ENCODE measurements at regions not wholly inside any gene's neighbourhood (a gene's known extent, or its start where the extent isn't known, plus 50 kb on each side); places are given as distances from the start of the nearest gene placed in this dataset.
"Not testable (repeated sequence)": the region's sequence is repeated elsewhere in the genome, so short reads cannot be mapped to it uniquely, and the experiment has no call there.

DNA sequence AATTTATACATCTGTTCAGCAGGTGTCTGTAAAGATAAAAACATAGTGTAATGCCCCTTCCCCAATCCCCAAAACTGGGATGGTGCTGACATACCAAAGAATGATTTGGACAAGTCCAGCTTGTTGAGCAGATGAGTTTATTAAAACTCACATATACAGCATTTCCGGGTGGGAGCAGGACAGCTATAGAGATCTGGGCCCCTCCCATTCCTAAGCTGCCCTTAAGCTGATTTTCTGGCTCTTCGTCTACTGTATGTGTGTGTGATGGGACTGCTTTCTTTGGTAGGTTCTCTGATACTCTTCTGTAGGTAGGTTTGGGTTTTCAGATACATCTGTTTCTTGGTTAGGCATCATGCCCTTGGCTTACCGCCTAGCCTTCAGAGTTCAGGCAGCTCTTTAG lies 703.7 kb upstream of the PCDH10 start:
- Histone ChIP-seq H3K4me3 (no peak overlapping the region), H3K27me3 (no peaks in the 10 kb centered on the region), H3K27ac (no peak overlapping the region), H3K36me3 (no peaks in the 10 kb centered on the region), H3K9me3 (peaks cover 0 to 4% (median 0%) of the 10 kb centered on the region in 4 donors), H3K4me1 (no peaks in the 10 kb centered on the region)
- TF ChIP-seq POLR2A (IDR thresholded peaks at IDR 0.05), result no peak
- TF ChIP-seq, protein P1, sequence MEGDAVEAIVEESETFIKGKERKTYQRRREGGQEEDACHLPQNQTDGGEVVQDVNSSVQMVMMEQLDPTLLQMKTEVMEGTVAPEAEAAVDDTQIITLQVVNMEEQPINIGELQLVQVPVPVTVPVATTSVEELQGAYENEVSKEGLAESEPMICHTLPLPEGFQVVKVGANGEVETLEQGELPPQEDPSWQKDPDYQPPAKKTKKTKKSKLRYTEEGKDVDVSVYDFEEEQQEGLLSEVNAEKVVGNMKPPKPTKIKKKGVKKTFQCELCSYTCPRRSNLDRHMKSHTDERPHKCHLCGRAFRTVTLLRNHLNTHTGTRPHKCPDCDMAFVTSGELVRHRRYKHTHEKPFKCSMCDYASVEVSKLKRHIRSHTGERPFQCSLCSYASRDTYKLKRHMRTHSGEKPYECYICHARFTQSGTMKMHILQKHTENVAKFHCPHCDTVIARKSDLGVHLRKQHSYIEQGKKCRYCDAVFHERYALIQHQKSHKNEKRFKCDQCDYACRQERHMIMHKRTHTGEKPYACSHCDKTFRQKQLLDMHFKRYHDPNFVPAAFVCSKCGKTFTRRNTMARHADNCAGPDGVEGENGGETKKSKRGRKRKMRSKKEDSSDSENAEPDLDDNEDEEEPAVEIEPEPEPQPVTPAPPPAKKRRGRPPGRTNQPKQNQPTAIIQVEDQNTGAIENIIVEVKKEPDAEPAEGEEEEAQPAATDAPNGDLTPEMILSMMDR (IDR thresholded peaks at IDR 0.05), result no peak
- no peak for DNase-seq

DNA sequence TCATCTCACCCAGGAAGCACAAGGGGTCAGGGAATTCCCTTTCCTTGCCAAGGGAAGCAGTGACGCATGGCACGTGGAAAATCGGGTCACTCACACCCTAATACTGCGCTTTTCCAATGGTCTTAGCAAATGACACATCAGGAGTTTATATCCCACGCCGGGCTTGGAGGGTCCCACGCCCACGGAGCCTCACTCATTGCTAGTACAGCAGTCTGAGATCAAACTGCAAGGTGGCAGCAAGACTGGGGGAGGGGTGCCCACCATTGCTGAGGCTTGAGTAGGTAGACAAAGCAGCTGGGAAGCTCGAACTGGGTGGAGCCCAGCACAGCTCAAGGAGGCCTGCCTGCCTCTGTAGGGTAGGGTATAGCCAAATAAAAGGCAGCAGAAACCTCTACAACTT lies 691.1 kb upstream of the PCDH10 start:
- not testable (repeated sequence) for H3K27me3 ChIP-seq, DNase-seq, H3K4me1 ChIP-seq

DNA sequence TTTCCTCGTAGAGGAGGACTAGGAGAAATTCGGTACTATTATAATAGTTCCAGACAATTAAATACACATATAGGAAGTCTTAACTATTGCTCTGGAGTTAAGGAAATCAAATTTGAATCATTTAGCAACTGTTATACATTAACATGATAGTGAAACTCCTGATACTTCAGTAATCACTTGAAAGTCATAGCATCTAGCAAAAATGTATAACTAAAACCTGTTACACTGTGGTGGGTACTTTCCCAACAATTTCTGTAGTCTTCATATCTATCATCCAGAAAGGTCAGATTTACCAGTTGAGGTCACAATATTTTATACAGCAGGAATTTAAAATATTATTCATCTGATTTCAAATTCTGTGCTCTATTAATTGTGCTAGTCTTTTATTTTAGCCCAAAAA lies 669.6 kb upstream of the PCDH10 start:
- H3K4me1 ChIP-seq, result no peaks in the 10 kb centered on the region
- no peaks in the 10 kb centered on the region for H3K27me3 ChIP-seq
- H3K4me3 ChIP-seq, result no peak overlapping the region
- no peaks in the 10 kb centered on the region for H3K36me3 ChIP-seq
- no peak for DNase-seq
- H3K27ac ChIP-seq, result no peak overlapping the region
- H3K9me3 ChIP-seq, result no peaks in the 10 kb centered on the region
- no peak for TF ChIP-seq POLR2A (IDR thresholded peaks at IDR 0.05)
- TF ChIP-seq, protein P1 (IDR thresholded peaks at IDR 0.05), result no peak

More for the DNA sequence above, 691.1 kb upstream of the PCDH10 start:
- not testable (repeated sequence) for H3K9me3 ChIP-seq, H3K36me3 ChIP-seq, H3K4me3 ChIP-seq, H3K27ac ChIP-seq

DNA sequence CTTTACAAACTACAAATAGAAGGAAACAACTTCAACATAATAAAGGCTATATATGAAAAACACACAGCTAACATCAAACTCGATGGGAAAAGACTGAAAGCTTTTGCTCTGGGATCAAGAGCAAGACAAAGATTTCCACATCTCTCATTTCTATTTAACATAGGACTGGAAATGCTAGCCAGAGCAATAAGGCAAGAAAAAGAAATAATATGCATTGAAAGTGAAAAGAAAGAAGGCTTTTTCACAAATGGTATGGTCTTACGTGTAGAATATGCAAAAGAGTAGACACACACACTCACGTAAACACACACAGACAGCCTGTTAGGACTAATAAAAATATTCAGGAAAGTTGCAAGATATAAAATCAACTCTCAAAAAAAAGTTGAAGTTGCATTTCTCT lies 660.5 kb upstream of the PCDH10 start:
- TF ChIP-seq POLR2A (IDR thresholded peaks at IDR 0.05), result no peak
- TF ChIP-seq, protein P1 (IDR thresholded peaks at IDR 0.05), result no peak
- Histone ChIP-seq H3K27me3 (no peaks in the 10 kb centered on the region), H3K4me3 (no peak overlapping the region), H3K36me3 (no peaks in the 10 kb centered on the region), H3K4me1 (no peaks in the 10 kb centered on the region), H3K27ac (no peak overlapping the region), H3K9me3 (peaks cover 0 to 3% (median 0%) of the 10 kb centered on the region in 4 donors)
- DNase-seq, result no peak

DNA sequence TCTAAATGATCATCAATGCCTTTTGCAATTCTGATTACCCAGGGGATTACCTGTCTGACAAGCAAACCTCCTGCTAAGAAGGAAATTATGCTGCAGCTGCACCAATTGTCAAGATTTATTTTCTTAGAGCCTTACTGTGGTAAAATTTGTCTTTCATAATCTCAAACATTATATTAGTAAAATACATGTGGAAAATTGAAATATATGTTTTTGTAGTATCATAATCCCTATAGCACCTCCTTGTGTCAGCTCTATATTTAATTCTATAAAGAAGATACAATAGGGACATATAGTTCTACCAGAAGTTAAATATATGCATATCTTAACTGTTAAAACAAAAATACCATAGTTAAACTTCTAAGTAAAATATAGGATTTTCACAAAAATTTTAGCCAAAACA lies 655.6 kb upstream of the PCDH10 start:
- Histone ChIP-seq H3K9me3 (peaks cover 0 to 2% (median 0%) of the 10 kb centered on the region in 4 donors), H3K4me3 (no peak overlapping the region), H3K27ac (no peak overlapping the region), H3K4me1 (no peaks in the 10 kb centered on the region), H3K36me3 (no peaks in the 10 kb centered on the region), H3K27me3 (no peaks in the 10 kb centered on the region)
- no peak for DNase-seq
- no peak for TF ChIP-seq POLR2A (IDR thresholded peaks at IDR 0.05)
- TF ChIP-seq, protein P1 (IDR thresholded peaks at IDR 0.05), result no peak

DNA sequence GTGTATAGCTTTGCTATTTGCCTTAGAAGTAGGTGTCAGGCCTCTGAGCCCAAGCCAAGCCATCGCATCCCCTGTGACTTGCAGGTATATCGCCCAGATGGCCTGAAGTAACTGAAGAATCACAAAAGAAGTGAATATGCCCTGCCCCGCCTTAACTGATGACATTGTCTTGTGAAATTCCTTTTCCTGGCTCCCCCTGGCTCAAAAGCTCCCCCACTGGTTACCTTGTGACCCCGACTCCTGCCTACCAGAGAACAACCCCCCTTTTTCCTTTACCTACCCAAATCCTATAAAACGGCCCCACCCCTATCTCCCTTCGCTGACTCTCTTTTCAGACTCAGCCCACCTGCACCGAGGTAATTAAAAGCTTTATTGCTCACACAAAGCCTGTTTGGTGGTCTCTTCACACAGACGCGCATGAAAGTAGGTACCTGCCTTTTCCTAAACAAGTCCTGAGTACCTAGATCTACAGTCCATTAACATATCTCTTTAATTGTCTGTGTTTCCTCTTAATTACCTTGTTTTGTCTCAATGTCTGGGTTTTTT lies 653.8 kb upstream of the PCDH10 start:
- not testable (repeated sequence) for H3K27ac ChIP-seq, H3K4me3 ChIP-seq, H3K4me1 ChIP-seq, H3K36me3 ChIP-seq, DNase-seq, H3K27me3 ChIP-seq, H3K9me3 ChIP-seq

DNA sequence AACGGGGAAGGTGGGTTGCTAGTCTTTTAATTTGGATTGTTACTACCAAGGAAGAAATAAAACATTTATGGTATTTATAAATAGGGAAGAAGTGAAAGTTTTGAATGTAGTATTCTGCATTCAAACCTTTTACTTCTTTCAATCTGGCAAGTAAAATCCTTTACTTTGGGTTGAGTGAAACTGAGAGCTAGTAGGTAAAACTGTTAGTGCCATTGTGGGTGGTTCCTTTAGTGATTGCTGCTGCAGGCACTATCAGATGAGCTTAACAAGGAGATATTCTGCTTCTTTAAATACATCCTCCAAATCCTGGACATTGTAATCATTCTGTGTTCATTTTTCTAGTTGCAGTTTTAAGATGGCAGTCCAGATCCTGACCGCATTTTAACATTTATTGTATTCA lies 650.9 kb upstream of the PCDH10 start:
- Histone ChIP-seq H3K36me3 (no peaks in the 10 kb centered on the region), H3K27ac (no peak overlapping the region), H3K4me1 (no peaks in the 10 kb centered on the region), H3K9me3 (no peaks in the 10 kb centered on the region), H3K4me3 (no peak overlapping the region), H3K27me3 (no peaks in the 10 kb centered on the region)
- DNase-seq, result no peak
- no peak for TF ChIP-seq POLR2A (IDR thresholded peaks at IDR 0.05)
- TF ChIP-seq, protein P1 (IDR thresholded peaks at IDR 0.05), result no peak

Measured in Peyer's patch (tissue), 4 donors.